HG02981 (cell line): ENCODE measurements at regions not wholly inside any gene's neighbourhood (a gene's known extent, or its start where the extent isn't known, plus 50 kb on each side); places are given as distances from the start of the nearest gene placed in this dataset.
A peak's percentile ranks its signal among the peaks of the same experiment; 100 is the strongest.

Experiments
- ATAC-seq: cut with Tn5 transposase; IDR thresholded peaks from one replicate; pipeline ENCODE4 v1.9.1; 2021; ENCODE audit warnings: mild to moderate bottlenecking, moderate library complexity; ENCODE audit not compliant: unreplicated experiment

DNA sequence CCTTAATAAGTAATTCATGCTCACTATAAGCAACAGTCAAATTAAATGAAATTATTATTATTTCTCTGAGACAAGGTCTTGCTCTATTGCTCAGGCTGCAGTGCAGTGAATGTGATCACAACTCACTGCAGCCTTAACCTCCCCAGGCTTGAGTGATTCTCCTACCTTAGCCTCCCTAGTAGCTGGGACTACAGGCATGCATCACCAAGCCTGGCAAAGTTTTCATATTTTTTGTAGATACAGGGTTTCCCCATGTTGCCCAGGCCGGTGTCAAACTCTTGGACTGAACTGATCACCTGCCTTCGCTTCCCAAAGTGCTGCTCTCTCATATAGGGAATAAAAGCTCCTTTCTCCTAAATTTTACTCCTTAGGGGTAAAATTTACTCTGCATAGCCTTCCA is 74.9 kb upstream of the GAREM1 start:
- ATAC-seq, result no peak

- ATAC-seq, result no peak
Measured at GRCh38 chr18:32544088-32544487, 73.4 kb upstream of the GAREM1 start.

GRCh38 chr18:32542221-32542798 is 71.6 kb upstream of the GAREM1 start:
- ATAC-seq, result no peak

DNA sequence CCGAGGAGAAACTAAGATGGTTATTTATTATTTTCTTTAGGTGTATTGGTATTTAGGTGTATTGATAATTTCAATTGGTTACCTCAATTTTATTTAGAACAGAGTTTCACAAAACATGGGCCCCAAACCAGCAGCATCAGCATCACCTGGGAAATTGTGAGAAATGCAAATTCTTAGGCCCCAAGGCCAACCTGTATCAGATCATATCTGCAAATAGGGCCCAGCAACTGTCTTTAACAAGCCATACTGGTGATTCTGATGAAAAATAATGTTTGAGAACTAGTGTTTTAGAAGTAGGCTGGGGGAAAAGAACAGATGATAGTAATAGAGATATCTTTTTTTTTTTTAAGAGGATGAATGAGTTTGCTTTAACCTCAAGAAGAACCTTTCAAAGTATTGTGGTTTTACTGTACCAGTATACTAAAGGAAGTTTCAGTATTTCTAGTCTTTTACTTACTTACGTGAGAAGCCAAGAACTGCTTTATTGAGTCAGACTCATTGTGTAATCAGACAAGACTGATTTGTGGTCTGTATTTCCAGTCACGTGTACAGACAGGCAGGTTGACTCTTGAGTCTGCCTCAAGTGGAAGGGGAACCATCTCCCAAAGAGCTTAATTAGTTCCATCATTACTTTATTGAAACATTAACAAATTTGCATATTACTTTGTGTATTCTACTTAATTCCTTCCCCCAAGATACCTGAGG is 60.4 kb upstream of the GAREM1 start:
- peak; percentile 96 for ATAC-seq

- ATAC-seq, result no peak
Measured at GRCh38 chr18:32529722-32530420, 59.2 kb upstream of the GAREM1 start.

DNA sequence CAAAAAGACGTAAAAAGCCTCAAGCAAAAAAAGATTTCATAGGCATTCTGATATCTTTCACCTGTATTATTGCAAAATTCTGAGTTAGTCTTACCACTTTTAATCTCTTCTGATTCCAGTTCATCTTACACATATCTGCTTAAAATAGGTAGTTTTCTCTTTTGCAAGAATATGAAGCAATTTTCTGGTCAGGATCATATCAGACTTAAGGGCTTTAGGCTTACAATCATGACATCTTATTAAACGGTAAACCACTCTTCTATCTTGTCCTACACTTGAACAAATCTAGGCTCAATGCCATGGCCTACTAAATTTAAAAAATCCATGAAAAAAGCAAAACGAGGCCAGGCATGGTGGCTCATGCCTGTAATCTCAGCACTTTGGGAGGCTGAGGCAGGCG is 50.1 kb upstream of the GAREM1 start:
- ATAC-seq, result no peak
